ENCODE measurements at regions not wholly inside any gene's neighbourhood (a gene's known extent, or its start where the extent isn't known, plus 50 kb on each side); places are given as distances from the start of the nearest gene placed in this dataset.

- H3K27ac Mint-ChIP-seq, result peak overlapping the region in 1 of 9 donors; percentile 43
These were observed 178.7 kb downstream of the SPRY1 start for GRCh38 chr4:123575291-123575690.

GRCh38 chr4:123577225-123577906 lies 180.8 kb downstream of the SPRY1 start:
- Histone ChIP-seq H3K9me3 (ENCODE audit: control insufficient read depth in 2 of 3, low read length in 3 of 3) (peaks cover 0 to 4% (median 0%) of the 10 kb centered on the region in 3 experiments), H3K27me3 (ENCODE audit: control insufficient read depth in 2 of 2, insufficient read depth in 2 of 2, low read length in 2 of 2) (no peaks in the 10 kb centered on the region), H3K4me3 (ENCODE audit: low read length) (no peak overlapping the region), H3K27ac (ENCODE audit: low read depth, low read length) (no peak overlapping the region), H3K36me3 (ENCODE audit: control insufficient read depth in 2 of 3, insufficient read depth in 3 of 3, low read length in 3 of 3) (no peaks in the 10 kb centered on the region), H3K4me1 (ENCODE audit: control insufficient read depth in 2 of 2, insufficient read depth in 2 of 2, low read length in 2 of 2) (no peaks in the 10 kb centered on the region)
- DNase-seq, result no peak
- no peak overlapping the region for H3K4me3 Mint-ChIP-seq
- peaks cover 0 to 12% (median 5%) of the 10 kb centered on the region in 5 donors for H3K36me3 Mint-ChIP-seq
- ChIA-PET CTCF (no interaction called here), POLR2A (no interaction called here)
- no peak overlapping the region for H3K27ac Mint-ChIP-seq
- no peak for ATAC-seq
- peaks cover 0 to 9% (median 0%) of the 10 kb centered on the region in 7 donors for H3K4me1 Mint-ChIP-seq
- H3K9me3 Mint-ChIP-seq, result peaks cover 4 to 22% (median 12%) of the 10 kb centered on the region in 11 donors
- intact Hi-C loops (cut with micrococcal nuclease), result no loop called here
- H3K27me3 Mint-ChIP-seq, result peaks cover 0 to 7% (median 0%) of the 10 kb centered on the region in 5 donors

More at GRCh38 chr4:123575291-123575690, 178.7 kb downstream of the SPRY1 start:
- H3K4me3 ChIP-seq (ENCODE audit: low read length), result no peak overlapping the region
- no peak overlapping the region for H3K27ac ChIP-seq (ENCODE audit: low read depth, low read length)
- H3K36me3 Mint-ChIP-seq, result peaks cover 0 to 3% (median 0%) of the 10 kb centered on the region in 5 donors
- H3K27me3 ChIP-seq (ENCODE audit: control insufficient read depth in 2 of 2, insufficient read depth in 2 of 2, low read length in 2 of 2), result no peaks in the 10 kb centered on the region
- H3K27me3 Mint-ChIP-seq, result peaks cover 0 to 14% (median 10%) of the 10 kb centered on the region in 5 donors
- ChIA-PET CTCF (no interaction called here), POLR2A (no interaction called here)
- H3K4me1 ChIP-seq (ENCODE audit: control insufficient read depth in 2 of 2, insufficient read depth in 2 of 2, low read length in 2 of 2), result no peaks in the 10 kb centered on the region
- peaks cover 0 to 12% (median under 1%) of the 10 kb centered on the region in 11 donors for H3K9me3 Mint-ChIP-seq
- H3K36me3 ChIP-seq (ENCODE audit: control insufficient read depth in 2 of 3, insufficient read depth in 3 of 3, low read length in 3 of 3), result no peaks in the 10 kb centered on the region
- no peak overlapping the region for H3K4me3 Mint-ChIP-seq
- intact Hi-C loops (cut with micrococcal nuclease), result no loop called here
- peaks cover 0 to 9% (median 0%) of the 10 kb centered on the region in 7 donors for H3K4me1 Mint-ChIP-seq
- DNase-seq (no peak), ATAC-seq (no peak)
- no peaks in the 10 kb centered on the region for H3K9me3 ChIP-seq (ENCODE audit: control insufficient read depth in 2 of 3, low read length in 3 of 3)

GRCh38 chr4:123578276-123579029 lies 181.9 kb downstream of the SPRY1 start:
- Mint-ChIP-seq H3K9me3 (peaks cover 4 to 20% (median 11%) of the 10 kb centered on the region in 11 donors), H3K27me3 (peaks cover 0 to 7% (median 0%) of the 10 kb centered on the region in 5 donors), H3K4me1 (peaks cover 0 to 9% (median 0%) of the 10 kb centered on the region in 7 donors), H3K4me3 (no peak overlapping the region), H3K36me3 (peaks cover 0 to 12% (median 5%) of the 10 kb centered on the region in 5 donors), H3K27ac (no peak overlapping the region)
- DNase-seq (no peak), ATAC-seq (no peak)
- H3K36me3 ChIP-seq (ENCODE audit: control insufficient read depth in 2 of 3, insufficient read depth in 3 of 3, low read length in 3 of 3), result no peaks in the 10 kb centered on the region
- no peaks in the 10 kb centered on the region for H3K27me3 ChIP-seq (ENCODE audit: control insufficient read depth in 2 of 2, insufficient read depth in 2 of 2, low read length in 2 of 2)
- POLR2A ChIA-PET, result no interaction called here
- intact Hi-C loops (cut with micrococcal nuclease), result no loop called here
- no peak overlapping the region for H3K27ac ChIP-seq (ENCODE audit: low read depth, low read length)
- H3K9me3 ChIP-seq (ENCODE audit: control insufficient read depth in 2 of 3, low read length in 3 of 3), result peaks cover 0 to 4% (median 0%) of the 10 kb centered on the region in 3 experiments
- CTCF ChIA-PET, result no interaction called here
- H3K4me3 ChIP-seq (ENCODE audit: low read length), result no peak overlapping the region
- no peaks in the 10 kb centered on the region for H3K4me1 ChIP-seq (ENCODE audit: control insufficient read depth in 2 of 2, insufficient read depth in 2 of 2, low read length in 2 of 2)

GRCh38 chr4:123579961-123580360 lies 183.4 kb downstream of the SPRY1 start:
- peaks cover 0 to 2% (median 0%) of the 10 kb centered on the region in 7 donors for H3K4me1 Mint-ChIP-seq
- H3K36me3 Mint-ChIP-seq, result peaks cover 0 to 12% (median 5%) of the 10 kb centered on the region in 5 donors
- DNase-seq (no peak), ATAC-seq (no peak)
- no peaks in the 10 kb centered on the region for H3K36me3 ChIP-seq (ENCODE audit: control insufficient read depth in 2 of 3, insufficient read depth in 3 of 3, low read length in 3 of 3)
- intact Hi-C loops (cut with micrococcal nuclease), result loop anchor here in 1 of 2 donors (5.0 kb wide), 1 partner anchor 67 kb away; no protein-coding TSS in a partner anchor
- peaks cover 0 to 9% (median 0%) of the 10 kb centered on the region in 5 donors for H3K27me3 Mint-ChIP-seq
- H3K27ac ChIP-seq (ENCODE audit: low read depth, low read length), result no peak overlapping the region
- H3K27ac Mint-ChIP-seq, result no peak overlapping the region
- peaks cover 0 to 4% (median 0%) of the 10 kb centered on the region in 3 experiments for H3K9me3 ChIP-seq (ENCODE audit: control insufficient read depth in 2 of 3, low read length in 3 of 3)
- H3K4me3 ChIP-seq (ENCODE audit: low read length), result no peak overlapping the region
- CTCF ChIA-PET, result no interaction called here
- H3K9me3 Mint-ChIP-seq, result peaks cover 5 to 20% (median 11%) of the 10 kb centered on the region in 11 donors
- H3K4me1 ChIP-seq (ENCODE audit: control insufficient read depth in 2 of 2, insufficient read depth in 2 of 2, low read length in 2 of 2), result no peaks in the 10 kb centered on the region
- POLR2A ChIA-PET, result no interaction called here
- H3K4me3 Mint-ChIP-seq, result no peak overlapping the region
- H3K27me3 ChIP-seq (ENCODE audit: control insufficient read depth in 2 of 2, insufficient read depth in 2 of 2, low read length in 2 of 2), result no peaks in the 10 kb centered on the region

- ChIA-PET POLR2A (no interaction called here), CTCF (no interaction called here)
- Histone ChIP-seq H3K36me3 (ENCODE audit: control insufficient read depth in 2 of 3, insufficient read depth in 3 of 3, low read length in 3 of 3) (no peaks in the 10 kb centered on the region), H3K4me3 (ENCODE audit: low read length) (no peak overlapping the region), H3K9me3 (ENCODE audit: control insufficient read depth in 2 of 3, low read length in 3 of 3) (peaks cover 0 to 4% (median 0%) of the 10 kb centered on the region in 3 experiments), H3K4me1 (ENCODE audit: control insufficient read depth in 2 of 2, insufficient read depth in 2 of 2, low read length in 2 of 2) (no peaks in the 10 kb centered on the region), H3K27ac (ENCODE audit: low read depth, low read length) (no peak overlapping the region), H3K27me3 (ENCODE audit: control insufficient read depth in 2 of 2, insufficient read depth in 2 of 2, low read length in 2 of 2) (no peaks in the 10 kb centered on the region)
- H3K9me3 Mint-ChIP-seq, result peaks cover 5 to 20% (median 11%) of the 10 kb centered on the region in 11 donors
- ATAC-seq (no peak), DNase-seq (no peak)
- H3K4me3 Mint-ChIP-seq, result no peak overlapping the region
- no peaks in the 10 kb centered on the region for H3K4me1 Mint-ChIP-seq
- H3K36me3 Mint-ChIP-seq, result peaks cover 0 to 12% (median 5%) of the 10 kb centered on the region in 5 donors
- H3K27me3 Mint-ChIP-seq, result peaks cover 0 to 13% (median 0%) of the 10 kb centered on the region in 5 donors
- intact Hi-C loops (cut with micrococcal nuclease), result loop anchor here in 1 of 2 donors (5.0 kb wide), 1 partner anchor 66 kb away; no protein-coding TSS in a partner anchor
- no peak overlapping the region for H3K27ac Mint-ChIP-seq
These were observed 184.5 kb downstream of the SPRY1 start for GRCh38 chr4:123580981-123581664.

GRCh38 chr4:123581802-123582201 lies 185.2 kb downstream of the SPRY1 start:
- Histone ChIP-seq H3K9me3 (ENCODE audit: control insufficient read depth in 2 of 3, low read length in 3 of 3) (peaks cover 0 to 4% (median 0%) of the 10 kb centered on the region in 3 experiments), H3K4me3 (ENCODE audit: low read length) (no peak overlapping the region), H3K36me3 (ENCODE audit: control insufficient read depth in 2 of 3, insufficient read depth in 3 of 3, low read length in 3 of 3) (no peaks in the 10 kb centered on the region), H3K27ac (ENCODE audit: low read depth, low read length) (no peak overlapping the region), H3K4me1 (ENCODE audit: control insufficient read depth in 2 of 2, insufficient read depth in 2 of 2, low read length in 2 of 2) (no peaks in the 10 kb centered on the region), H3K27me3 (ENCODE audit: control insufficient read depth in 2 of 2, insufficient read depth in 2 of 2, low read length in 2 of 2) (no peaks in the 10 kb centered on the region)
- intact Hi-C loops (cut with micrococcal nuclease), result loop anchor here in 1 of 2 donors (5.0 kb wide), 1 partner anchor 65 kb away; no protein-coding TSS in a partner anchor
- ATAC-seq (no peak), DNase-seq (no peak)
- no peak overlapping the region for H3K4me3 Mint-ChIP-seq
- ChIA-PET POLR2A (no interaction called here), CTCF (no interaction called here)
- H3K27ac Mint-ChIP-seq, result no peak overlapping the region
- peaks cover 5 to 20% (median 11%) of the 10 kb centered on the region in 11 donors for H3K9me3 Mint-ChIP-seq
- peaks cover 0 to 13% (median 0%) of the 10 kb centered on the region in 5 donors for H3K27me3 Mint-ChIP-seq
- H3K36me3 Mint-ChIP-seq, result peaks cover 0 to 12% (median 5%) of the 10 kb centered on the region in 5 donors
- no peaks in the 10 kb centered on the region for H3K4me1 Mint-ChIP-seq

All from naive thymus-derived CD4-positive, alpha-beta T cell (primary cell).